ENCODE measurements at regions not wholly inside any gene's neighbourhood (a gene's known extent, or its start where the extent isn't known, plus 50 kb on each side); places are given as distances from the start of the nearest gene placed in this dataset.

- TF ChIP-seq, protein P1, sequence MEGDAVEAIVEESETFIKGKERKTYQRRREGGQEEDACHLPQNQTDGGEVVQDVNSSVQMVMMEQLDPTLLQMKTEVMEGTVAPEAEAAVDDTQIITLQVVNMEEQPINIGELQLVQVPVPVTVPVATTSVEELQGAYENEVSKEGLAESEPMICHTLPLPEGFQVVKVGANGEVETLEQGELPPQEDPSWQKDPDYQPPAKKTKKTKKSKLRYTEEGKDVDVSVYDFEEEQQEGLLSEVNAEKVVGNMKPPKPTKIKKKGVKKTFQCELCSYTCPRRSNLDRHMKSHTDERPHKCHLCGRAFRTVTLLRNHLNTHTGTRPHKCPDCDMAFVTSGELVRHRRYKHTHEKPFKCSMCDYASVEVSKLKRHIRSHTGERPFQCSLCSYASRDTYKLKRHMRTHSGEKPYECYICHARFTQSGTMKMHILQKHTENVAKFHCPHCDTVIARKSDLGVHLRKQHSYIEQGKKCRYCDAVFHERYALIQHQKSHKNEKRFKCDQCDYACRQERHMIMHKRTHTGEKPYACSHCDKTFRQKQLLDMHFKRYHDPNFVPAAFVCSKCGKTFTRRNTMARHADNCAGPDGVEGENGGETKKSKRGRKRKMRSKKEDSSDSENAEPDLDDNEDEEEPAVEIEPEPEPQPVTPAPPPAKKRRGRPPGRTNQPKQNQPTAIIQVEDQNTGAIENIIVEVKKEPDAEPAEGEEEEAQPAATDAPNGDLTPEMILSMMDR (conservative IDR thresholded peaks at IDR 0.05), result no peak
- no peak overlapping the region for H3K27ac ChIP-seq
These were observed 425.4 kb downstream of the NDFIP2 start for GRCh38 chr13:79906345-79906744.

- TF ChIP-seq, protein P1 (conservative IDR thresholded peaks at IDR 0.05), result no peak
- no peak overlapping the region for H3K27ac ChIP-seq
These were observed 424.1 kb downstream of the NDFIP2 start for GRCh38 chr13:79905018-79905417.

DNA sequence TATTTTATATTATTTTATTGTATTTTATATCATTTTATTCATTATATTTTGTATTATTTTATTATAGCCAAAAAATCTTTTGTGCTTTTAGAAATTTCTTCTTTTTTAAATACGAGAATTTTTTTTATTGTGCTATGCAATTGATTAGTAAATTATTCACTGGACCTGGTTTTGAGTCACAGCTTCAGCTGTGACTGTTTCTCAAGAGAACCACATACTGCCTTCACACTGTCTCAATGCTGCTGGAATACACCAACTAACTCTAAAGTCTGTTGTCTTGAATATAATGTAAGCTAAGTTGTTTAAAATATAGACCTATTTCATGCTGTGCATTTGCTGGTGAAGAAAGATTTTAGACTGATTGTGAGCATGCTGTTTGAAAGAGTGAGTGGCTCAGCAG, 423.6 kb downstream of the NDFIP2 start:
- TF ChIP-seq, protein P1 (conservative IDR thresholded peaks at IDR 0.05), result no peak

GRCh38 chr13:79901336-79901735, 420.4 kb downstream of the NDFIP2 start:
- no peak overlapping the region for H3K27ac ChIP-seq
- TF ChIP-seq, protein P1 (conservative IDR thresholded peaks at IDR 0.05), result no peak

More for the DNA sequence above, 423.6 kb downstream of the NDFIP2 start:
- no peak overlapping the region for H3K27ac ChIP-seq

DNA sequence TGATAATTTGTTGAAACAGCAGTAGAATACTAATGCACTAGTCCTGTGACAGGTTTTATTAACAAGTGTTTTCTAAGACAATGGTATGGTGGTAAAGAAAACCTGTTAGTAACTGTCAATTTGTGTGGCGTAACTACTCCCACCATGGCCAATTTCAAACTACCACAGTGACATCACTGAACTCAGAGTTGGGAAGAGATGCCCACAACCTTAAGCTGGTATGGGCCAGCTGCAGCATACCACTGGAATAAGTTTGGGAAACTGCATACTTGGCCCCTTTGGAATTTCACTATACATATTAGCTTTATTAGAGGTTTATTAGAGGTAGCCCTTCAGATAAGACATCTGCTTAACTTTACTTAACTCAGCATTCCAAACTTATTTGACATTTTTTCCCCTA, 419.4 kb downstream of the NDFIP2 start:
- no peak overlapping the region for H3K27ac ChIP-seq
- TF ChIP-seq, protein P1 (conservative IDR thresholded peaks at IDR 0.05), result no peak

GRCh38 chr13:79898996-79899395, 418.0 kb downstream of the NDFIP2 start:
- TF ChIP-seq, protein P1 (conservative IDR thresholded peaks at IDR 0.05), result no peak
- H3K27ac ChIP-seq, result no peak overlapping the region

GRCh38 chr13:79898202-79898826, 417.4 kb downstream of the NDFIP2 start:
- H3K27ac ChIP-seq, result no peak overlapping the region
- TF ChIP-seq, protein P1 (conservative IDR thresholded peaks at IDR 0.05), result no peak
